ENCODE measurements at regions not wholly inside any gene's neighbourhood (a gene's known extent, or its start where the extent isn't known, plus 50 kb on each side); places are given as distances from the start of the nearest gene placed in this dataset.

GRCh38 chr5:28737222-28737621 lies 1698.8 kb upstream of the CDH9 start:
- TF ChIP-seq CTCF (IDR thresholded peaks at IDR 0.05; ENCODE audit: low read depth, low read length, poor library complexity, severe bottlenecking) (no peak), EZH2phosphoT487 (IDR thresholded peaks at IDR 0.05; ENCODE audit: borderline replicate concordance, low read length) (no peak)
